GM12875 (cell line): ENCODE measurements at regions not wholly inside any gene's neighbourhood (a gene's known extent, or its start where the extent isn't known, plus 50 kb on each side); places are given as distances from the start of the nearest gene placed in this dataset.

Experiments used
- H3K4me3 ChIP-seq: one replicate; pipeline ENCODE4 v1.5.1; 2011; ENCODE audit warnings: low read depth, low read length, control low read depth
- CTCF ChIP-seq: IDR thresholded peaks from 2 replicates; pipeline ENCODE4 v1.5.1; 2011; ENCODE audit warnings: low read depth, mild to moderate bottlenecking, control low read depth, inconsistent platforms, low read length, moderate library complexity, borderline replicate concordance; ENCODE audit not compliant: insufficient read depth

- TF ChIP-seq CTCF, result no peak
- H3K4me3 ChIP-seq, result no peak overlapping the region
Measured at GRCh38 chr4:137333031-137333430, 199.3 kb downstream of the PCDH18 start.

- no peak for TF ChIP-seq CTCF
Measured at GRCh38 chr4:137312257-137312656, 220.0 kb downstream of the PCDH18 start.

GRCh38 chr4:137310593-137311490, 221.5 kb downstream of the PCDH18 start:
- no peak for TF ChIP-seq CTCF
- no peak overlapping the region for H3K4me3 ChIP-seq

More at GRCh38 chr4:137312257-137312656, 220.0 kb downstream of the PCDH18 start:
- H3K4me3 ChIP-seq, result no peak overlapping the region

- no peak for TF ChIP-seq CTCF
- no peak overlapping the region for H3K4me3 ChIP-seq
Measured at GRCh38 chr4:137310166-137310565, 222.1 kb downstream of the PCDH18 start.

GRCh38 chr4:137309424-137309823, 222.9 kb downstream of the PCDH18 start:
- no peak overlapping the region for H3K4me3 ChIP-seq
- TF ChIP-seq CTCF, result no peak

- no peak overlapping the region for H3K4me3 ChIP-seq
- TF ChIP-seq CTCF, result no peak
Measured at GRCh38 chr4:137307806-137308205, 224.5 kb downstream of the PCDH18 start.

- H3K4me3 ChIP-seq, result no peak overlapping the region
- TF ChIP-seq CTCF, result no peak
Measured at GRCh38 chr4:137300776-137301175, 231.5 kb downstream of the PCDH18 start.
